ENCODE measurements at regions not wholly inside any gene's neighbourhood (a gene's known extent, or its start where the extent isn't known, plus 50 kb on each side); places are given as distances from the start of the nearest gene placed in this dataset.
"Not testable (repeated sequence)": the region's sequence is repeated elsewhere in the genome, so short reads cannot be mapped to it uniquely, and the experiment has no call there.

- no peak for DNase-seq (ENCODE audit: low spot score)
Observed at GRCh38 chr12:11978726-11979384, 91.9 kb upstream of the BCL2L14 start.

DNA sequence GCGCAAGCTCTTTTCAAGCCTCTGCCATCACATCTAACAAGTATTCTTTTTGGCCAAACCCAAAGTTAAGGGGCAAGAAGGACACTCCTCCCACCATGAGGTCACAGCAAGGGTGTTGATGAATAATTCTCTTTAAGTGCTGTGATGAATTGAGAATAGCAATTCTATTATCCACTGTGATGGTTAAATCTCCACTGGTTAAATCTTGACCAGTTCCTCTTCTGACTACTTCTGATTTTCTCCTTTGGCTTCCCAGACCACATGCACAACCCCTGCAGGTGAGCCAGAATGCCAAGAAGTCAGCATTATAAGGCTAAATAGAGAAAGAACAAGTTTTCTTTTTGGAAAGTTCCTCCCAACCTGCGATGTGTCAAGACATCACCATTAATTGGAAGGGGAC is 90.6 kb upstream of the BCL2L14 start:
- DNase-seq (ENCODE audit: low spot score): no peak

GRCh38 chr12:11981121-11981733 is 89.5 kb upstream of the BCL2L14 start:
- DNase-seq (ENCODE audit: low spot score): no peak

GRCh38 chr12:11984417-11984816 is 86.3 kb upstream of the BCL2L14 start:
- DNase-seq (ENCODE audit: low spot score): no peak

GRCh38 chr12:11986165-11986564 is 84.6 kb upstream of the BCL2L14 start:
- no peak for DNase-seq (ENCODE audit: low spot score)

GRCh38 chr12:11987901-11988300 is 82.8 kb upstream of the BCL2L14 start:
- DNase-seq (ENCODE audit: low spot score): no peak

DNA sequence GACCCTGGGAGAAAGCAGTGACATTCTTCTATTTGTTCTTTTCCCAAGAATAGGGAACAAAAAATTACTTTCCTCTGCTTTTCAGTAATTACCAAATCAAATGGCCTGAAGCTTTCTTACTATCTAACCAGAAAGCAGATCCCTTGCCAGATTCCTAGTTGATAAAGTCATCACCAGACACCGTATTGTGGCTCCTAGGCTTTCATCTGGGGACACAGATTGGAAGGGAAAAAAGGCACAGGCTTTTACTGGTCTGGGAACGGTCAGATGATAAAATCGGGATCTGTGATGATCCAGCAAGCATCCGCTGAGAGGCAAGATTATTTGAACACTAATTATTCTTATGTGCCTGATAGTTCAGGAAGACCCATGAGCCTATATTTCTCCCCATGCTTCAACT is 79.1 kb upstream of the BCL2L14 start:
- no peak for DNase-seq (ENCODE audit: low spot score)

GRCh38 chr12:11992515-11992914 is 78.2 kb upstream of the BCL2L14 start:
- no peak for DNase-seq (ENCODE audit: low spot score)

GRCh38 chr12:11998307-11998943 is 72.3 kb upstream of the BCL2L14 start:
- not testable (repeated sequence) for DNase-seq (ENCODE audit: low spot score)

- DNase-seq (ENCODE audit: low spot score): no peak
Observed at GRCh38 chr12:11998944-11999315, 71.8 kb upstream of the BCL2L14 start.

- no peak for DNase-seq (ENCODE audit: low spot score)
Observed at GRCh38 chr12:12003609-12004008, 67.1 kb upstream of the BCL2L14 start.

DNA sequence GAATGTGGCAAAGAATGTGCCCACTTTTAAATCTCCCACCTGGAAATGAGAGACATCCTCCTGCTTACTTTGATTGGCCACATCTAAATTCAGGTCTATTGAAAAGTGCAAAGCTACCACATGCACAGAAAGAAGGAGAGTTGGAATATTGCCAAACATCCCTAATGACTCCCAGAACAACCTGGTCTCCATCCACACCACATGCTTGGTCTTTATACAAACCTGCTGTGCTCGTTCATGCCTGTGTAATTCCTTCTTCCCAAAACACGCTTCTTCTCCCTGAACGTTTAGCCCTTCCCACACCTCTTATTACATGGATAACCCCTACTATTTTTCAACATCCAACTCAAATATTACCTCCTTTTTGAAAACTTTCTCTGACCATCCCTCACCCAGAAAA is 66.2 kb upstream of the BCL2L14 start:
- no peak for DNase-seq (ENCODE audit: low spot score)

DNA sequence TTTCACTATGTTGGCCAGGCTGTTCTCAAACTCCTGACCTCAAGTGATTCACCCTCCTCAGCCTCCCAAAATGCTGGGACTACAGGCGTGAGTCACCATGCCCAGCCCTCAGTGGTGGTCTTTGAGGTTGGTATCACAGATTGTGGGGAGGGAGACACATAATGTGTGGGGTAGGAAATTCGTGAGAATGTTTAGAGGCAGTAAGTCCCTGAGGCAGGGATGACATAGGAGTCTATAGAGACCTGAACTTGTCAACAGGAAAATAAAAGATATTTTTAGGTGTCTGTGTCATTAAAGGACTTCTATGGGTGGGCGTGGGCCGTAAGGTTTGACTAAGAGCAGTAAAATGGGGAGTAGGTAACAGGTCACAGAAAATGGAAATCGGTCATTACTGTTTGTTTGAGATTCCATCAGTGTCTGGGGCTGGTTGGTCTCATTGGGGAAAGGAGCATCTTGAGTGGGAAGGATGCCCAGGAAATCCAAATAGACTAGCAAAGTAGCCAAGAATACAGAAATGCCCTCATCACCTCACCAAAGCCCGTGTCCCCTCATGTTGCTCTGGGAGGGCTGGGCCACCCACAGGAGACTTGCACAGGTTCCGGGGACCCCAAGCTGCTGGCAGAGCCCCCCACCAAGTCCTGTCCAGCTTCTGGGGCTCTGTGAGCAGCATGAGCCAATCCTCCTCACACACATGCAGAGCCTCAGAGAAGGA is 63.6 kb upstream of the BCL2L14 start:
- DNase-seq (ENCODE audit: low spot score): no peak

DNA sequence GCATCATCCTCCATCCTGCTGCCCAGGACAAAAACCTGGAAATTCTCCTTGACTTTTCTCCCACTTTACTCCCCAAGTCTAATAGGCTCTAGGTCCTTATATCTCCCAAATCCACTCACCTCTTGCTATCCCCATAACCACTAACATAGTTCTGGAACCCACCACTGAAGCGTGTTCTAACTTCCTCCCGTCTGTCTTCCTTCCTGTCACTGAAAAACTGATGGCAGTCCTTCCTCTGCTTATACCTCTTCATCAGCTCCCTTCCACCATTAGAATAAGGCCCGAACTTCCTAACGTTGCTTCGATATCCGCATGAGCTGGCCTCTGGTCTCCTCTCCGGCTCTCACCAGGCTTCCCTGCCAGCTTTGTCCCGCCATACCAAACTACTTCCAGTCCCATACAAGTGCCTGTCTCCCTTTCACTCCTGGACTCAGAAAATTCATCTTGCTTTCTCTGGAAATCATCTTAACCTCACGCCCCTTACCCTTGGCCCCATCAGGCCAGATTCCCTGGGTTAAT is 63.0 kb upstream of the BCL2L14 start:
- no peak for DNase-seq (ENCODE audit: low spot score)

DNA sequence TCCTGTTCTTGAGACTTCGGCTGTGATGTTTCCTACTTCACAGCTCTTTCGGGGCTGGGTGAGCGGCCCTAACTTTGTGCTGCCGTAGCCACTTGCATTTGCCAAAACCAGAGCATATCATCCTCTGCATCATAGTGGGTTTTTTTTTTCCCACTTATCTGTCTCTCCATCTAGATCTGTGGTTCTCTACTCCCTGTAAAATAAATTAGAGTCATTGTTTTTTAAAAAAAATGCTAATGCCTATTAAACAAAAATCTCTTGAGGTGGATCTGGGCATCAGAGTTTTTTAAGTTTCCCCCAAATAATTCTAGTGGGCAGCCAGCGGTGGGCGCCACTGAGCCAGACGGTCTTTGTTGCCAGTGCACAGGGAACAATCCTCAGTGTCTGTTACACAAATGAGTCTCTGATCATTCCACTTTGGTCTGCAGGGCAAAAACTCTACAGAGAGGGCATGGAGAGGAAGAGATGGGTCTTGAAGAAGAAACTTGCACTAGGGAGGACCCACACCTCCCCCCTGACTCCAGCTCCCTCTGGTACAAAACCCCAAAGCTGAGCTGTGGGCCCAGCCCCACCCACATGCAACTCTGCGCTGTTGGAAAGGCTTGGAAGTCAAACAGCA is 62.4 kb upstream of the BCL2L14 start:
- DNase-seq (ENCODE audit: low spot score): peak; percentile 19

DNA sequence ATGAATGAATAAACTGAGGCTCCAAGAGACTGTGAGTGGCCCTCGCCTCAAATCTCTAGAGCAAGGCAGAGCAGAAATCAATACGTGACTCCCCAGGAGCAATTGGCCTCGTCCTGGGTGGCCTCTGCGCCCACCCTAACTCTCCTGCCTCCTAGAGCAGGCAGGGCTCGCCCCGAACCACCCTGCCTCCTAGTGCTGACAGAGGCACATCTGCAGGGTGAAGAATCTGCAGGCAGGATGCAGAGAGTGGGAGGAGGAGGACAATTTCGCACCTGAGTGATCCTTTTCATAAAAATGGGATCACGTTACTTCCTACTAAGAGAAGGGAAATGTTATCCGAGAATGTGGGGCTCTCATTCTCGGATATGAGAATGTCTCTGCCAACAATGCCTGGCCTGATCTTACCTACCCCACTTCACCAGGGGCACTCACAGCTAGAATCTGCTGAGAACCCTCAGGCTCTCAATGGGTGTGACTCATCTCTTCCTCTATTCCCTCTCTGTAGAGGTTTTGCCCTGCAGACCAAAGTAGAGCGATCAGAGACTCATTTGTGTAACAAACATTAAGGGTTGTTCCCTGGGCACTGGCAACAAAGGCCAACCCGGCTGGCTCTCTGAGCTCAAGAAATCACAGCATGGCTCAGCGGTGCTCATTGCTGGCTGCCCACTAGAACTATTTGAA is 61.7 kb upstream of the BCL2L14 start:
- DNase-seq (ENCODE audit: low spot score): peak; percentile 58

- not testable (repeated sequence) for DNase-seq (ENCODE audit: low spot score)
Observed at GRCh38 chr12:12009749-12010276, 60.9 kb upstream of the BCL2L14 start.

GRCh38 chr12:12010277-12011039 is 60.3 kb upstream of the BCL2L14 start:
- DNase-seq (ENCODE audit: low spot score): peak; percentile 50

DNA sequence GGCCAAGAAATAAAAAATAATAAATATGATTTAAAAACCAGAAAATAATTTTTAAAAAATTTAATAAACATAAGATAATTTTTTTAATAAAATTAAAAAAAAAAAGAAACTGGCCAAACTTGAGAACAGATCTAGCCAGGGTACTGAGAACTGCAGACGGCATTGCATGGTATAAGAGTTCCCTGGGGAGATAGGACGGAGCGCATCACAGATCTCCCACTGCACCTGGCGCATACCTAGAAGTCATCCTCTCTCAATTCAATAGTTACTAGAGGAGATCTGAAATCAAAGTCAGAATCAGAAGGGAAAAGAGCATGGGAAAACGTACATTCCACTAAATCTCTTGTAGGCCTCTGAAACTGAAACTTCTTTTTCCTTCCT is 58.9 kb upstream of the BCL2L14 start:
- DNase-seq (ENCODE audit: low spot score): no peak

DNA sequence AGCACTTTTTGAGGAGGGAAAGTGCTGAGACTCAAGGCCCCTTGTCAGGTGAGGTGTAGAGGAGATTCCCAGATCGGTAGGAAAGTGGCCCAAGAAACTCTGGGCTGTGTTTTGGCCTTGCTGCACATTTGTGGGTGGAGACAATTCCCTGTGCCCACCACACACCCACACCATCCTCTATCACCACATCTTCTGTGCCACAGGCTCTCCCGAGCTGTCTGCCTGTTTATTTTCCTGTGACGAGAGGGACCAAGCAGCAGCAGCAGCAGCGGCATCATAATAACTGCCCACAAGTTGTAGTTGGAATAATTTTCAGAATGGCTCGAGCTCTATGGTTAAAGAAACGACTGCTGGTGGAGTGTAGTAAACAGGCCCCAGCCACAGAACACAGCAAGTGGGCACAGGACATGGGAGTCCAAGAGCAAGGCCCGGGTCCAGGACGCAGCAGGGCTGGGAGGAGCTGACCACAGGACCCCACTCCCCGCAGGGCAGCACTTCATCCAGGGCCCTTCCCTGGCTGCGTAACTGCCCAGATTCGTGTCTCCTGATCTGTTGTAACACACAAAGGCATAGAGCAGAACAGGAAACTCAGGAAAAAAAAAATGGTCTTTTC is 55.6 kb upstream of the BCL2L14 start:
- no peak for DNase-seq (ENCODE audit: low spot score)

Data from HT-29 (cell line).